ENCODE measurements at regions not wholly inside any gene's neighbourhood (a gene's known extent, or its start where the extent isn't known, plus 50 kb on each side); places are given as distances from the start of the nearest gene placed in this dataset.

GRCh38 chr14:24692382-24693352, 58.7 kb upstream of the GZMB start:
- DNase-seq: no peak

DNA sequence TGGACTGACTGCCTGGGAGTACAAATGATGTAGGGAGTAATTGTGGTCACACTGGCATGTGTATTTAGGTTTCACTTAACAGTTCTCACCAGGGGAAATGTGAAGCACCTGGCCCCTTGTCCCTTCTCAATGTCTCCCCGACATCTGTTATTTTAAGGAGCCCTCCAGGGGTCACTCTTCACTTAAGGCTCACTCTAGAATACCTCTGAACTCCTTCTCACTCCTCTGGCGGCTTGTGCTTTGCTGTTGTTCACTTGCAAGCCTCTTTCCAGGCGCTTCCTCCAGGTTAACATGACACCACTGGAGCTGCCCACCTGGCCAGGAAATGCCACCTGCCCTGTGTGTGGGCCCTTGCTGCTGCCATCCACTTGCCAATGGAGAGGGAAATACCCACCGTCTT, 56.5 kb upstream of the GZMB start:
- no peak for DNase-seq

DNA sequence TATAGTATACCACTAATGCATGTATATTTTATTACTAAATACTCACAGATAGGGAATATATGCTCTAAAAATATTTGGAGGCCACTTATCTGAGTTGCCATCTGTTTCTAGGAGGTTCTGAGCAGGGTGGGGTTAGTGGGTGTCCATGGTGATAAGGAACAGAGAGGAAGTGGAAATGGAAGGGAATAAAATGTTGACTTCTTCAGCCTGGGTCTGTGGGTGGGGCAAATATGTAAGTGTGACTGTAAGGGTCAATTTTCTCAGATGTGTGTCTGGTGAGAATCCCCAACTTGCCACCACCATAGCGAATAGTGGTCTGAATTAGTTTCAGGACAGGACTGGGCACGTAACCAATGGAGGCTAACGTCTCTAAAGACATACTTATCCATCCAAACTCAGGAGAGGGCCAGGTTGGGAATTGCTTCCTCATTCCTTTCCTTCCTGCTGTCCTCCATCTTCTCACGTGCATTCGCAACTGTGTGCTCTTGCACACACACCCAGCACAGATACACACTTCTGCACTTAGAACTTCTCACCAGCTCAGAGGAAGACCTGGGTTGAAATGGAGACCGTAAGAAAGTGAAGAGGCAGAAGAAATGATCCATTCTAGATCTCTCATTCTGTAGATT, 54.2 kb upstream of the GZMB start:
- DNase-seq: no peak
